ENCODE measurements at regions not wholly inside any gene's neighbourhood (a gene's known extent, or its start where the extent isn't known, plus 50 kb on each side); places are given as distances from the start of the nearest gene placed in this dataset.

DNA sequence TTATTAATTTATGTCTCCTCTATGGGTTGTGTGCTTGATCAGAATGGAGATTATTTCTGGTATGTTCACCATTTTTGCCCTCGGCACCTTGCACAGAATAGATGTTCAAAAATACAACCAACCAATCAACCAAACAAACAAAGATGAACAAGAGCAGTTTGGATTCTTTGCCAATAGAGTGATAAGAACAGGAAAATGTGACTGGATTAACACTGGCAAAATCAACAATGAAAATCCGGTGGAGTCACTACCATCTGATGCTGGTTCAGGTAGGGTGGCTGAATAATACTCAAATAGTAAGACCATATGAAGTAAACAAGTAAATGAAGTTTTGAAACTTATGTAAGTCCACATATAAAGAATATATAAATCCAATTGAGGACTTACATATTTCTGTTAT is 685.0 kb upstream of the EPHA5 start:
- POLR2A ChIA-PET, result no interaction called here
- no TSS peak for BruUV-seq (replicated peaks)
- Mint-ChIP-seq H3K4me3 (ENCODE audit: unreplicated experiment) (no peak overlapping the region), H3K27ac (ENCODE audit: low read depth, unreplicated experiment) (no peak overlapping the region), H3K4me1 (ENCODE audit: insufficient read depth, unreplicated experiment) (no peaks in the 10 kb centered on the region), H3K27me3 (ENCODE audit: insufficient read depth, unreplicated experiment) (no peaks in the 10 kb centered on the region), H3K36me3 (ENCODE audit: insufficient read depth, unreplicated experiment) (no peaks in the 10 kb centered on the region), H3K9me3 (ENCODE audit: unreplicated experiment) (no peaks in the 10 kb centered on the region)
- intact Hi-C loops (cut with micrococcal nuclease), result no loop called here
- TF ChIP-seq, protein P1, sequence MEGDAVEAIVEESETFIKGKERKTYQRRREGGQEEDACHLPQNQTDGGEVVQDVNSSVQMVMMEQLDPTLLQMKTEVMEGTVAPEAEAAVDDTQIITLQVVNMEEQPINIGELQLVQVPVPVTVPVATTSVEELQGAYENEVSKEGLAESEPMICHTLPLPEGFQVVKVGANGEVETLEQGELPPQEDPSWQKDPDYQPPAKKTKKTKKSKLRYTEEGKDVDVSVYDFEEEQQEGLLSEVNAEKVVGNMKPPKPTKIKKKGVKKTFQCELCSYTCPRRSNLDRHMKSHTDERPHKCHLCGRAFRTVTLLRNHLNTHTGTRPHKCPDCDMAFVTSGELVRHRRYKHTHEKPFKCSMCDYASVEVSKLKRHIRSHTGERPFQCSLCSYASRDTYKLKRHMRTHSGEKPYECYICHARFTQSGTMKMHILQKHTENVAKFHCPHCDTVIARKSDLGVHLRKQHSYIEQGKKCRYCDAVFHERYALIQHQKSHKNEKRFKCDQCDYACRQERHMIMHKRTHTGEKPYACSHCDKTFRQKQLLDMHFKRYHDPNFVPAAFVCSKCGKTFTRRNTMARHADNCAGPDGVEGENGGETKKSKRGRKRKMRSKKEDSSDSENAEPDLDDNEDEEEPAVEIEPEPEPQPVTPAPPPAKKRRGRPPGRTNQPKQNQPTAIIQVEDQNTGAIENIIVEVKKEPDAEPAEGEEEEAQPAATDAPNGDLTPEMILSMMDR (IDR thresholded peaks at IDR 0.05; ENCODE audit: unreplicated experiment), result no peak
- CTCF ChIA-PET, result no interaction called here
- no peak for DNase-seq (ENCODE audit: unreplicated experiment)

DNA sequence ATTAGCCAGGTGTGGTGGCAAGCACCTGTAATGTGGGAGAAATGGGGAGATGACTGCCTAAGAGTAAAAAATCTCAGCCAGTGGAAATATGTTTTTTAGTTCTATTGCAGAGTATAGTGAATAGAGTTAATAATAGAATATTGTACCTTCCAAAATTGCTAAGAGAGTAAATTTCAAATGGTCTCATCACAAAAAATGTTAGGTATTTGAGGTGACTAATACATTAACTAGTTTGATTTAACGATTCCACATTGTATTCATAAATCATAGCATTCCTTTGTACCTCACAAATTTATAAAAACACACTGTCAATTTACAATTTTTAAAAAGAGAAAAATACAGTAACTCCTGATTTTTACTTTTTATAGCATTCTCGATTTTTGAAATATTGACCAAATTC is 681.5 kb upstream of the EPHA5 start:
- H3K27ac Mint-ChIP-seq (ENCODE audit: low read depth, unreplicated experiment), result no peak overlapping the region
- POLR2A ChIA-PET, result no interaction called here
- H3K4me1 Mint-ChIP-seq (ENCODE audit: insufficient read depth, unreplicated experiment), result no peaks in the 10 kb centered on the region
- CTCF ChIA-PET, result interaction anchor here (0.6 kb wide), 1 partner anchor 659 kb away, joined by 3 read pairs; no protein-coding TSS in a partner anchor
- TF ChIP-seq, protein P1 (IDR thresholded peaks at IDR 0.05; ENCODE audit: unreplicated experiment), result no peak
- no peak for DNase-seq (ENCODE audit: unreplicated experiment)
- intact Hi-C loops (cut with micrococcal nuclease), result no loop called here
- H3K9me3 Mint-ChIP-seq (ENCODE audit: unreplicated experiment), result no peaks in the 10 kb centered on the region
- H3K27me3 Mint-ChIP-seq (ENCODE audit: insufficient read depth, unreplicated experiment), result no peaks in the 10 kb centered on the region
- no peak overlapping the region for H3K4me3 Mint-ChIP-seq (ENCODE audit: unreplicated experiment)
- BruUV-seq (replicated peaks), result no TSS peak
- H3K36me3 Mint-ChIP-seq (ENCODE audit: insufficient read depth, unreplicated experiment), result no peaks in the 10 kb centered on the region

DNA sequence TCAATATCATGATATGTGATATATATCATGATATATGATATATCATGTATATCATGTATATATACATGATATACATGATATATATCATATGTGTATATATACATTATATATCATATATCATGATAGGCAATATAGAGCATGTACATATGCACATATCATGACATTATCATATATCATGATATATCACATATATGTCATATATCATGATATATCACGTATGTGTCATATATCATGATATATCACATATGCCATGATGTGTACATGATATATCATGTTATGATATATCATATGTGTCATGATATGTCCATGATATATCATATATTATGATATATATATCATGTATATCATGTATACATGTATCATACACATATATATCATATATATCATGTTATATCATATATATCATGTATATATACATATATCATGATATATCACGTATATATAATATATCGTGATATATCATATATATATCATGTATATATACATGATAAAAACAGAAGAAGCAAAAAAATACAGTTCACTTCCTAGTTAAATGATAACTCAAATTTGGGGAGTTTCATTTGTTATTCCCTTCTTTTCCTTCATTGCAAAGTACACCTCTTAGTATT is 670.1 kb upstream of the EPHA5 start:
- H3K27ac Mint-ChIP-seq (ENCODE audit: low read depth, unreplicated experiment), result no peak overlapping the region
- no peaks in the 10 kb centered on the region for H3K36me3 Mint-ChIP-seq (ENCODE audit: insufficient read depth, unreplicated experiment)
- ChIA-PET POLR2A (no interaction called here), CTCF (no interaction called here)
- intact Hi-C loops (cut with micrococcal nuclease), result no loop called here
- no peak for DNase-seq (ENCODE audit: unreplicated experiment)
- TF ChIP-seq, protein P1 (IDR thresholded peaks at IDR 0.05; ENCODE audit: unreplicated experiment), result no peak
- H3K27me3 Mint-ChIP-seq (ENCODE audit: insufficient read depth, unreplicated experiment), result no peaks in the 10 kb centered on the region
- BruUV-seq (replicated peaks), result no TSS peak
- H3K4me1 Mint-ChIP-seq (ENCODE audit: insufficient read depth, unreplicated experiment), result no peaks in the 10 kb centered on the region
- H3K4me3 Mint-ChIP-seq (ENCODE audit: unreplicated experiment), result no peak overlapping the region
- no peaks in the 10 kb centered on the region for H3K9me3 Mint-ChIP-seq (ENCODE audit: unreplicated experiment)

DNA sequence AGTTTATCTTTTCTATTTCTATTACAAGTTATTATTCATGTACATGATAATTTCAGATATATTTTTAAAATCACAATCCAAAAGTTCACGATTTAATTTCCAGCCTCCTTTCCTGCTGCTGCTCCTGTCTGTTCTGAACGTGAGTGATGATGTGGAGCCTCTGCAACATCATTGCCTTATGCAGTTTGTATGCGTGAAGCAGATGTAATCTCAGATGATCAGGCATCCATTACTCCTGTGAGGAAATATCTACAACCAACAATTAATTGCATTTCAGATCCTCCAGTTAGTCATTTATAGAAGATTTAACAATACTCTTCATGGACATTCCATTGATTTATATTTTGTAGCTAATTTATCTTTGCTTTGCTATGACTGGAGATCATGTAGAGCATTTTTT is 668.7 kb upstream of the EPHA5 start:
- H3K9me3 Mint-ChIP-seq (ENCODE audit: unreplicated experiment), result no peaks in the 10 kb centered on the region

More for the DNA sequence above, 668.7 kb upstream of the EPHA5 start:
- ChIA-PET POLR2A (no interaction called here), CTCF (no interaction called here)
- DNase-seq (ENCODE audit: unreplicated experiment), result no peak
- no peak overlapping the region for H3K4me3 Mint-ChIP-seq (ENCODE audit: unreplicated experiment)
- BruUV-seq (replicated peaks), result no TSS peak
- no peaks in the 10 kb centered on the region for H3K27me3 Mint-ChIP-seq (ENCODE audit: insufficient read depth, unreplicated experiment)
- intact Hi-C loops (cut with micrococcal nuclease), result no loop called here
- no peaks in the 10 kb centered on the region for H3K36me3 Mint-ChIP-seq (ENCODE audit: insufficient read depth, unreplicated experiment)
- H3K27ac Mint-ChIP-seq (ENCODE audit: low read depth, unreplicated experiment), result no peak overlapping the region
- TF ChIP-seq, protein P1 (IDR thresholded peaks at IDR 0.05; ENCODE audit: unreplicated experiment), result no peak
- H3K4me1 Mint-ChIP-seq (ENCODE audit: insufficient read depth, unreplicated experiment), result no peaks in the 10 kb centered on the region
